Mucosa of descending colon (tissue), 3 donors: ENCODE measurements at regions not wholly inside any gene's neighbourhood (a gene's known extent, or its start where the extent isn't known, plus 50 kb on each side); places are given as distances from the start of the nearest gene placed in this dataset.
"Not testable (repeated sequence)": the region's sequence is repeated elsewhere in the genome, so short reads cannot be mapped to it uniquely, and the experiment has no call there.

ENCODE experiments used
- ATAC-seq: fragments of 200-7000 bp; cut with Tn5 transposase; one replicate; pipeline ENCODE4 v1.9.1; 2020; ENCODE audit warnings: mild to moderate bottlenecking, moderate library complexity
- DNase-seq, 3 donors: peaks; one replicate each; pipeline ENCODE4 v3.0.0-alpha.2; 2020
- H3K36me3 ChIP-seq: fragments of 200-600 bp; one replicate; pipeline ENCODE4 v1.8.0; 2021; ENCODE audit warnings: low read depth, mild to moderate bottlenecking
- H3K4me1 ChIP-seq: fragments of 200-600 bp; one replicate; pipeline ENCODE4 v1.8.0; 2021; ENCODE audit warnings: low read depth, mild to moderate bottlenecking
- H3K4me3 ChIP-seq: fragments of 200-600 bp; one replicate; pipeline ENCODE4 v1.8.0; 2021; ENCODE audit warnings: mild to moderate bottlenecking
- H3K9me3 ChIP-seq: fragments of 200-600 bp; one replicate; pipeline ENCODE4 v1.8.0; 2021; ENCODE audit warnings: mild to moderate bottlenecking
- intact Hi-C, 2 donors: fragments of 100-400 bp; cut with DNase I in 1 of 2; cut with micrococcal nuclease in 1 of 2; formaldehyde crosslinking; loops; one replicate each; pipeline versions ENCODE4 v1.11.0 to v1.11.1; 2022; cut with DNase I, micrococcal nuclease
- TF ChIP-seq, protein P1 (sequence below): fragments of 200-600 bp; IDR thresholded peaks from one replicate; pipeline ENCODE4 v1.8.0; 2022; ENCODE audit warnings: antibody characterized with exemption, mild to moderate bottlenecking
- donor health status: DM: no; HTN: no; CAD: no; lungs with moderate emphysema.
- donor health status: DM: no; HTN: no; CAD: no.
- donor health status: DM: no; HTN: yes; CAD: no.

DNA sequence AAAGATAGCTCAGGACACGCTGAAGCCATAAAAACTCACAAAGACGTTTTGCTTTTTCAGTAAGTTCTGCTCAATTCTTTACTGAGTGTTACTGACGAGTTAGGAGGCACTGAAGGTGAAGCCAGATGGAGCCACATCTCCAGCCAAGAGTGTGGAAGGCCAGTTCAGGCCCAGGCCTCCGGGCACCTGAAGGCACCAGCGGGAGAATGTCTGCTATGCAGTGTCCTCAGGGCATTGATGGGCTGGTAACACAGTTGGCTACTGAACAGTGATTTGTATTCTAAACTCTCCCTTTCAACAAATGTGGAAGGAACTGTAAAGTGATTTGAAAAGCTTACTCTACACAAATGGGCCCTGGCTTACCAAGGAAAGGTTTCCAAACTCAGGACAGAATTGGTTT, 64.8 kb upstream of the SVIL start:
- no peak for DNase-seq
- no peak for ATAC-seq
- no peaks in the 10 kb centered on the region for H3K36me3 ChIP-seq
- TF ChIP-seq, protein P1, sequence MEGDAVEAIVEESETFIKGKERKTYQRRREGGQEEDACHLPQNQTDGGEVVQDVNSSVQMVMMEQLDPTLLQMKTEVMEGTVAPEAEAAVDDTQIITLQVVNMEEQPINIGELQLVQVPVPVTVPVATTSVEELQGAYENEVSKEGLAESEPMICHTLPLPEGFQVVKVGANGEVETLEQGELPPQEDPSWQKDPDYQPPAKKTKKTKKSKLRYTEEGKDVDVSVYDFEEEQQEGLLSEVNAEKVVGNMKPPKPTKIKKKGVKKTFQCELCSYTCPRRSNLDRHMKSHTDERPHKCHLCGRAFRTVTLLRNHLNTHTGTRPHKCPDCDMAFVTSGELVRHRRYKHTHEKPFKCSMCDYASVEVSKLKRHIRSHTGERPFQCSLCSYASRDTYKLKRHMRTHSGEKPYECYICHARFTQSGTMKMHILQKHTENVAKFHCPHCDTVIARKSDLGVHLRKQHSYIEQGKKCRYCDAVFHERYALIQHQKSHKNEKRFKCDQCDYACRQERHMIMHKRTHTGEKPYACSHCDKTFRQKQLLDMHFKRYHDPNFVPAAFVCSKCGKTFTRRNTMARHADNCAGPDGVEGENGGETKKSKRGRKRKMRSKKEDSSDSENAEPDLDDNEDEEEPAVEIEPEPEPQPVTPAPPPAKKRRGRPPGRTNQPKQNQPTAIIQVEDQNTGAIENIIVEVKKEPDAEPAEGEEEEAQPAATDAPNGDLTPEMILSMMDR, result no peak
- intact Hi-C loops, result no loop called here
- H3K9me3 ChIP-seq, result no peaks in the 10 kb centered on the region
- H3K4me1 ChIP-seq, result no peaks in the 10 kb centered on the region
- no peak overlapping the region for H3K4me3 ChIP-seq

DNA sequence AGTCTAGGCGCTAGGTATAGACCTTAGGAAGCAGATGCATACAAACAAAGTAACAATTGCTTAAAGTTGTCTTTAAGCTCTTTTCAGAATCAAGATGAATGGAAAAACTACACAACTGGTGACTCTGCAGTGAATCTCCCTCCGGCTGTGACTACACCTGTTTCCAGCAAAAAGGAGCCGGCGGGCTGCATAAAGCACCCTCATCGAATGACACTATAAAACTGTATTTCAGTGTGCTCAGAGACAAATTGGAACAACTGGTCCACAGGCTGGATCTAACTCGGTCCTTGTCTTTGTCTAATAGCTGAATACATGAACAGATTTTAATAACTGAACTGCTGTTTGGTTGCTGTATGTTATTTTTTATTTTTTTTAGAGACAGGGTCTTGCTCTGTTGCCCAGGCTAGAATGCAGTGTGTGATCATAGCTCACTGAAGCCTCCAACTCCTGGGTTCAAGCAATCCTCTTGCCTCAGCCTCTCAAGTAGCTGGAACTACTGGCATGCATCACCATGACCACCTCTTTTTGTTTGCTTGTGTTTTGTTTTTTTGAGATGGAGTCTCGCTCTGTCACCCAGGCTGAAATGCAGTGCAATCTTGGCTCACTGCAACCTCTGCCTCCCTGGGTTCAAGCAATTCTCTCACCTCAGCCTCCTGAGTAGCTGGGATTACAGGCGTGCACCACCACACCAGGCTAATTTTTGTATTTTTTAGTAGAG, 64.2 kb upstream of the SVIL start:
- no peaks in the 10 kb centered on the region for H3K4me1 ChIP-seq
- ATAC-seq, result no peak
- TF ChIP-seq, protein P1, result no peak
- no peak overlapping the region for H3K4me3 ChIP-seq
- DNase-seq, result no peak
- no peaks in the 10 kb centered on the region for H3K9me3 ChIP-seq
- intact Hi-C loops, result no loop called here
- H3K36me3 ChIP-seq, result no peaks in the 10 kb centered on the region

DNA sequence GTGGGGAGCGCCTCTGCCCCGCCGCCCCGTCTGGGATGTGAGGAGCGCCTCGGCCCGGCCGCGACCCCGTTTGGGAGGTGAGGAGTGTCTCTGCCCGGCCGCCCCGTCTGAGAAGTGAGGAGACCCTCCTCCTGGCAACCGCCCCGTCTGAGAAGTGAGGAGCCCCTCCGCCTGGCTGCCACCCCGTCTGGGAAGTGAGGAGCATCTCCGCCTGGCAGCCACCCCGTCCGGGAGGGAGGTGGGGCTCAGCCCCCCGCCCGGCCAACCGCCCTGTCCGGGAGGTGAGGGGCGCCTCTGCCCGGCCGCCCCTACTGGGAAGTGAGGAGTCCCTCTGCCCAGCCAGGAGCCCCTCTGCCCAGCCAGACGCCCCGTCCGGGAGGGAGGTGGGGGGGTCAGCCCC, 61.8 kb upstream of the SVIL start:
- H3K4me1 ChIP-seq, ATAC-seq, H3K4me3 ChIP-seq, H3K36me3 ChIP-seq, DNase-seq, H3K9me3 ChIP-seq, intact Hi-C loops: not testable (repeated sequence)

DNA sequence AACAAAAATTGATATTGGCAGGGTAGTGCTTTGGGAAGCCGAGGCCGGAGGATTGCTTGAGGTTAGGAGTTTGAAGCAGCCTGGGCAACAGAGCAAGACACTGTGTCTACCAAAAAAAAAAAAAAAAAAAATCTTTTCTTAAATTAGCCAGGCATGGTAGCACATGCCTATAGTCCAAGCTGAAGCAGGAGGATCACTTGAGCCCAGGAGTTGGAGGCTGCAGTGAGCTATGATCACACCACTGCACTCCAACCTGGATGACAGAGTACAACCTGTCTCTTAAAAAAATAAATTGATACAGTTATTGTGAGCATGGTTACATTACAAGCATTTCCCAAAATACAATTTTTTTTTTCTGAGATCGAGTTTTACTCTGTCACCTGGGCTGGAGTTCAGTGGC, 59.4 kb upstream of the SVIL start:
- no peaks in the 10 kb centered on the region for H3K4me1 ChIP-seq
- no peak for DNase-seq
- H3K36me3 ChIP-seq, result no peaks in the 10 kb centered on the region
- intact Hi-C loops, result no loop called here
- no peak for ATAC-seq
- H3K4me3 ChIP-seq, result no peak overlapping the region
- TF ChIP-seq, protein P1, result no peak
- H3K9me3 ChIP-seq, result no peaks in the 10 kb centered on the region

DNA sequence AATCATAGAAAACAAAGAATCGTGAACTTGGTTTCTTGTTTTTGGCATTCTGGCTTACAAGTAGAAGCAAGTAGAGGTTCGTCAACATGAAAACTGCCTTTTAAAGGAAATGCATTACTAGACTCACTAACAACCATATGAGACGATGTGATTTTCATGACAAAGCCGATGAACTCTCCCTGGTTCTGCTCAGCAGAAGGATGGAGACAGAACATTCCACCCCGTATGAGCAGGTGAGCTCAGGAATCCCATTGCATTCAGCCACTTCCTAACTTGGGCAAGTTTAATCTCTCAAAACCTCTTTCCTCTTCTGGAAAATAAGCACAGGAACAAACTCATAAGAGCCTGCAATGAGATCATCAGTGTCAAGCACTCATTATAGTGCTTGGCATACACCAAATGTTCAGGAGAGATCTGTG, 57.4 kb upstream of the SVIL start:
- no peak for ATAC-seq
- Histone ChIP-seq H3K4me1 (no peaks in the 10 kb centered on the region), H3K4me3 (no peak overlapping the region), H3K36me3 (no peaks in the 10 kb centered on the region), H3K9me3 (no peaks in the 10 kb centered on the region)
- DNase-seq, result no peak
- intact Hi-C loops, result no loop called here
- TF ChIP-seq, protein P1, result no peak

DNA sequence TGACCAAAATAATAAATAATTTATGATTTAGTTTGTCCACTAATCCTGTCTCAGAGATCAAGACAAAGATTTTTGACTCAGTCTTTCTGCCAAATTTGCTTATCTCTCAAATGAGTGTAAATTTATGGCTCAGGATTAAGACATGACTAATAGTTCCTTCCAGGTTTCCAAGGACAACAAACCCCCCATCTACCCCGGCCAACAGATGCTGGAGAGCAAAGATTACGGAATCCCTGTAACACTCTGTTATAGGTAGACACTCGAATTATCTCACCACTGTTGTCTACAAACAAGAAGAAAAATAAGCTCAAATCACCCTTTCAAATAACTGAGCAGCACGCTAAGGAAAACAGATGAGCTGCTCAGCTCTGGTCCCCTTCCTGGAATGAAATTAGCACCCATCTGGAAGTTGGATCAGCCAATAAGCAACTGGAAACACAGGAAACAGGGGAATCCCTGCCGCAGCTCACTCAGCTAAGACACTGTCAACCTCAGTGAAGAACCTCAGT, 56.8 kb upstream of the SVIL start:
- Histone ChIP-seq H3K9me3 (no peaks in the 10 kb centered on the region), H3K36me3 (no peaks in the 10 kb centered on the region), H3K4me3 (no peak overlapping the region), H3K4me1 (no peaks in the 10 kb centered on the region)
- DNase-seq, result no peak
- TF ChIP-seq, protein P1, result no peak
- intact Hi-C loops, result no loop called here
- ATAC-seq, result no peak
